ENCODE measurements at regions not wholly inside any gene's neighbourhood (a gene's known extent, or its start where the extent isn't known, plus 50 kb on each side); places are given as distances from the start of the nearest gene placed in this dataset.

- no peak for DNase-seq (ENCODE audit: low spot score)
Observed at GRCh38 chrX:9087271-9088040, 53.5 kb upstream of the FAM9B start.

- no peak for DNase-seq (ENCODE audit: low spot score)
Observed at GRCh38 chrX:9088896-9089295, 55.0 kb upstream of the FAM9B start.

GRCh38 chrX:9090766-9091165 lies 56.8 kb upstream of the FAM9B start:
- DNase-seq (ENCODE audit: low spot score): no peak

GRCh38 chrX:9091258-9091657 lies 57.3 kb upstream of the FAM9B start:
- DNase-seq (ENCODE audit: low spot score): no peak

GRCh38 chrX:9102956-9103355 lies 69.0 kb upstream of the FAM9B start:
- DNase-seq (ENCODE audit: low spot score): no peak

GRCh38 chrX:9108054-9108453 lies 74.1 kb upstream of the FAM9B start:
- no peak for DNase-seq (ENCODE audit: low spot score)

GRCh38 chrX:9110808-9111207 lies 76.9 kb upstream of the FAM9B start:
- DNase-seq (ENCODE audit: low spot score): no peak

- DNase-seq (ENCODE audit: low spot score): peak; percentile 50
Observed at GRCh38 chrX:9114245-9114644, 80.3 kb upstream of the FAM9B start.

- no peak for DNase-seq (ENCODE audit: low spot score)
Observed at GRCh38 chrX:9117851-9118250, 83.9 kb upstream of the FAM9B start.

GRCh38 chrX:9122519-9123245 lies 88.8 kb upstream of the FAM9B start:
- no peak for DNase-seq (ENCODE audit: low spot score)

GRCh38 chrX:9127986-9128385 lies 94.1 kb upstream of the FAM9B start:
- no peak for DNase-seq (ENCODE audit: low spot score)

- DNase-seq (ENCODE audit: low spot score): no peak
Observed at GRCh38 chrX:9130031-9130430, 96.1 kb upstream of the FAM9B start.

- DNase-seq (ENCODE audit: low spot score): no peak
Observed at GRCh38 chrX:9131066-9131465, 97.1 kb upstream of the FAM9B start.

GRCh38 chrX:9132036-9132638 lies 98.2 kb upstream of the FAM9B start:
- DNase-seq (ENCODE audit: low spot score): no peak

- no peak for DNase-seq (ENCODE audit: low spot score)
Observed at GRCh38 chrX:9133426-9133825, 99.5 kb upstream of the FAM9B start.

GRCh38 chrX:9134366-9134765 lies 100.4 kb upstream of the FAM9B start:
- DNase-seq (ENCODE audit: low spot score): no peak

GRCh38 chrX:9135901-9136510 lies 102.1 kb upstream of the FAM9B start:
- DNase-seq (ENCODE audit: low spot score): no peak

GRCh38 chrX:9137152-9137551 lies 103.2 kb upstream of the FAM9B start:
- DNase-seq (ENCODE audit: low spot score): no peak

- DNase-seq (ENCODE audit: low spot score): no peak
Observed at GRCh38 chrX:9141496-9141895, 107.6 kb upstream of the FAM9B start.

GRCh38 chrX:9144701-9145241 lies 110.8 kb upstream of the FAM9B start:
- peak; percentile 91 for DNase-seq (ENCODE audit: low spot score)

GRCh38 chrX:9146657-9147056 lies 112.7 kb upstream of the FAM9B start:
- no peak for DNase-seq (ENCODE audit: low spot score)

GRCh38 chrX:9147086-9147485 lies 113.2 kb upstream of the FAM9B start:
- DNase-seq (ENCODE audit: low spot score): no peak

GRCh38 chrX:9147726-9148125 lies 113.8 kb upstream of the FAM9B start:
- DNase-seq (ENCODE audit: low spot score): no peak
